Lower lobe of right lung (tissue), 2 donors: ENCODE measurements at regions not wholly inside any gene's neighbourhood (a gene's known extent, or its start where the extent isn't known, plus 50 kb on each side); places are given as distances from the start of the nearest gene placed in this dataset.

ENCODE experiments used
- ATAC-seq, 2 donors: fragments of 200-7000 bp; cut with Tn5 transposase; one replicate each; pipeline ENCODE4 v1.9.1; 2020 to 2022; ENCODE audit warnings: mild to moderate bottlenecking in 2 of 2, moderate library complexity in 2 of 2
- DNase-seq: peaks from one replicate; pipeline ENCODE4 v3.0.0-alpha.2; 2020
- H3K27ac ChIP-seq: fragments of 200-600 bp; one replicate; pipeline ENCODE4 v1.8.0; 2022
- H3K27me3 ChIP-seq: fragments of 200-600 bp; one replicate; pipeline ENCODE4 v1.8.0; 2022; ENCODE audit warnings: low read depth
- H3K36me3 ChIP-seq: fragments of 200-600 bp; one replicate; pipeline ENCODE4 v1.8.0; 2022; ENCODE audit warnings: mild to moderate bottlenecking
- H3K4me1 ChIP-seq: fragments of 200-600 bp; one replicate; pipeline ENCODE4 v1.8.0; 2022
- H3K4me3 ChIP-seq: fragments of 200-600 bp; one replicate; pipeline ENCODE4 v1.8.0; 2022; ENCODE audit warnings: mild to moderate bottlenecking
- H3K9me3 ChIP-seq: fragments of 200-600 bp; one replicate; pipeline ENCODE4 v1.8.0; 2022
- intact Hi-C: fragments of 100-400 bp; cut with DNase I; formaldehyde crosslinking; loops from one replicate; pipeline ENCODE4 v1.11.0; 2022
- TF ChIP-seq, protein P1 (sequence below): fragments of 200-600 bp; IDR thresholded peaks from one replicate; pipeline ENCODE4 v1.8.0; 2022; ENCODE audit warnings: antibody characterized with exemption, mild to moderate bottlenecking
- donor health status: DM: no; HTN: yes; CAD: no; lungs with severe emphysema.

DNA sequence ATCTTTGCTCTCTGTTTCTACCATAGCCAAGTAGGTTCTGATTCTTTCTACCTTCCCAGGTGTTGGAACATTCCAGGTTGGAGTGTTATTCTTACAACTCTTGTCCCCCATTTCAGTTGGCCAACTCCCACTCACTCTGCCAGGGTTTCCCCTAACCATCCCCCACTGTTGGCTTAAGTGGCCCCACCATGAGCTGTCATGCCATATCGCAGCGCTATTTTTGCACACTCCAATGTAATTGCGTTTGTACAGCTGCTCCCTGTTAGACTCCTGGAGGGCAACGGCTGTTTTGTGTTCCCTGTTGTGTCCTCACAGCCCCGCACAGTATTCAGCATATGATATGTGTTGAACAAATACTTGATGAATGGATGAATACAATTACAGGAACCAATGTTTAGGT lies 117.7 kb upstream of the ETS2 start:
- H3K27me3 ChIP-seq = peaks cover 8% of the 10 kb centered on the region
- TF ChIP-seq, protein P1, sequence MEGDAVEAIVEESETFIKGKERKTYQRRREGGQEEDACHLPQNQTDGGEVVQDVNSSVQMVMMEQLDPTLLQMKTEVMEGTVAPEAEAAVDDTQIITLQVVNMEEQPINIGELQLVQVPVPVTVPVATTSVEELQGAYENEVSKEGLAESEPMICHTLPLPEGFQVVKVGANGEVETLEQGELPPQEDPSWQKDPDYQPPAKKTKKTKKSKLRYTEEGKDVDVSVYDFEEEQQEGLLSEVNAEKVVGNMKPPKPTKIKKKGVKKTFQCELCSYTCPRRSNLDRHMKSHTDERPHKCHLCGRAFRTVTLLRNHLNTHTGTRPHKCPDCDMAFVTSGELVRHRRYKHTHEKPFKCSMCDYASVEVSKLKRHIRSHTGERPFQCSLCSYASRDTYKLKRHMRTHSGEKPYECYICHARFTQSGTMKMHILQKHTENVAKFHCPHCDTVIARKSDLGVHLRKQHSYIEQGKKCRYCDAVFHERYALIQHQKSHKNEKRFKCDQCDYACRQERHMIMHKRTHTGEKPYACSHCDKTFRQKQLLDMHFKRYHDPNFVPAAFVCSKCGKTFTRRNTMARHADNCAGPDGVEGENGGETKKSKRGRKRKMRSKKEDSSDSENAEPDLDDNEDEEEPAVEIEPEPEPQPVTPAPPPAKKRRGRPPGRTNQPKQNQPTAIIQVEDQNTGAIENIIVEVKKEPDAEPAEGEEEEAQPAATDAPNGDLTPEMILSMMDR = no peak
- H3K4me3 ChIP-seq = no peak overlapping the region
- no peak for ATAC-seq
- intact Hi-C loops = no loop called here
- no peaks in the 10 kb centered on the region for H3K4me1 ChIP-seq
- H3K27ac ChIP-seq = no peak overlapping the region
- no peaks in the 10 kb centered on the region for H3K9me3 ChIP-seq
- no peak for DNase-seq
- no peaks in the 10 kb centered on the region for H3K36me3 ChIP-seq

DNA sequence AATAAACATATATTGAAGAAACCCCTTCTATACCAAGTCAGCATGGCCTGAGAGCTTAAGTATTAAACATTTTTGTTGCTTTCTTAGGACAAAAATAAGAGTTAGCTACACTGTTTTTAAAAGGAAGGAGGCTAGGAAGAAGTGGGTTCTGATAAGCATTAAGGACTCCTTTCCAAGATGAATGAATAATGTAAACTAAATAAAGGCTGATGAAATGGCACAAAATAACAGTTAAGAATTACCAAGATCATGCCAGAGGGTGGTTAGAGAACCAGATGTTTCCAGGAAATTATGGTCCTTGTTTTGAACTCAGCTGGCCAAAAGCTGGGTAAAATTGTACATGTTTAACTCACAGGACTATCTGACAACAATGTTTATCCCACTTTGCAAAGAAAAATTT lies 114.1 kb upstream of the ETS2 start:
- TF ChIP-seq, protein P1 = no peak
- DNase-seq = no peak
- H3K4me1 ChIP-seq = no peaks in the 10 kb centered on the region
- H3K36me3 ChIP-seq = no peaks in the 10 kb centered on the region
- no peak for ATAC-seq
- no peak overlapping the region for H3K4me3 ChIP-seq
- H3K9me3 ChIP-seq = no peaks in the 10 kb centered on the region
- intact Hi-C loops = no loop called here
- no peak overlapping the region for H3K27ac ChIP-seq
- H3K27me3 ChIP-seq = peaks cover 4% of the 10 kb centered on the region

DNA sequence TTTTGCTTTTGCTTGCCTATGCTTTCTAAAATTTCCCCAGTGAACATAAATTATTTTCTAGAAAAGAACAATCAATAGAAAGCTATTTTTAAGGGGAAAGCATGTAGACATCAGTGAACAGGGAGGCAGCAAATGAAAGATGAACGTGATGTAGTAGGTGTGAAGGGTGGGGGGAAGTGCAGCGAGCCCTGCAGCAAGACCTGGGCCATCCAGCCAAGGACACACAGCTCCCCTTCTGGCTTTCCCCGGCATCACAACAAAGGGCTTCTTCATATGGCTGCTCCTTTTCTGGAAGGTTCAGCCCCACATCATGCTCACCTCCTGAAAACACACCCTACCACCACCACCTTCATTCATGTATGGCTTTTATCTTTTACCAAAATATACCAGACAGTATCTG lies 109.2 kb upstream of the ETS2 start:
- DNase-seq (no peak), ATAC-seq (no peak)
- Histone ChIP-seq H3K9me3 (no peaks in the 10 kb centered on the region), H3K27ac (no peak overlapping the region), H3K27me3 (peaks cover 4% of the 10 kb centered on the region), H3K4me1 (no peaks in the 10 kb centered on the region), H3K4me3 (no peak overlapping the region), H3K36me3 (no peaks in the 10 kb centered on the region)
- intact Hi-C loops = no loop called here
- TF ChIP-seq, protein P1 = no peak

DNA sequence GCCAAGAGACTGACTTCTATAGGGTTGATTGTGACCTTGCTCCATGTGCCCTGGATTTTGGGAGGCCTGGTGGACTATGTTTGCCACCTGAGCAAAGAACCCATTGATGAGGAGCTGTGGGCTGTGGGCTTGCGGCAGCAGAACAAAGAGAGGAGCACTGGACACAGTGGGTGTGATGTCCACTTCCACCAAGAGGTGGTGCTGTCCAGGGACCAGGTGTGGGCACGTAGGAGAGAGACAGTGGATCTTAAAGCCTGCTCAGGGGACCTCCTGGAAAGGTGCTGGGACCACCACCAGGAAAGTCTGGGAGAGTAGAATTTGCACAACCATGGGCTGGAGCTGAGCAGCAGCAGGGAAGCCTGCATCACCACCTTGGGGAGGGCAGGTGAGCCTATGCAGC lies 106.7 kb upstream of the ETS2 start:
- Histone ChIP-seq H3K27ac (no peak overlapping the region), H3K9me3 (no peaks in the 10 kb centered on the region), H3K4me3 (no peak overlapping the region), H3K4me1 (no peaks in the 10 kb centered on the region), H3K27me3 (no peaks in the 10 kb centered on the region), H3K36me3 (no peaks in the 10 kb centered on the region)
- TF ChIP-seq, protein P1 = no peak
- intact Hi-C loops = no loop called here
- DNase-seq (no peak), ATAC-seq (peak in 1 of 2 donors; percentile 32)

DNA sequence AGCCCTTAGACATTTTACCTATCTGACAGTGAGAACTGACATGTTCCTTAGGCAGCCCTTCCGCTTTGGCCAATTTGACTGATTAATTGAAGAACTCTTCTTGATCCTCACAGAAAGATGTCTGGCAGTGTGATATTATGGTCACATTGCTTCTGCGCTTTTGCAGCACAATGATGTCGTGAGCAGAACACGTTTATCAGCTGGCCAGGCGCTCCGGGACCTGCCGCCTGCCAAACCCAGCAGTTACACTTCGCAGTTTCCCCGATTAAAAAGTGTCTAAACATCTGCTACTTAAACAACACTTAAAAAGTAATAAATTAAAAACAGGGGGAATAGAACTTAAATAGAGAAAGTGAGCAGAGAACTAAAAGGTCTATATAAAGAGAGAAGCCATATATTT lies 103.5 kb upstream of the ETS2 start:
- ATAC-seq (no peak), DNase-seq (no peak)
- TF ChIP-seq, protein P1 = no peak
- Histone ChIP-seq H3K36me3 (no peaks in the 10 kb centered on the region), H3K9me3 (no peaks in the 10 kb centered on the region), H3K4me3 (no peak overlapping the region), H3K27ac (no peak overlapping the region), H3K27me3 (no peaks in the 10 kb centered on the region), H3K4me1 (no peaks in the 10 kb centered on the region)
- intact Hi-C loops = no loop called here

DNA sequence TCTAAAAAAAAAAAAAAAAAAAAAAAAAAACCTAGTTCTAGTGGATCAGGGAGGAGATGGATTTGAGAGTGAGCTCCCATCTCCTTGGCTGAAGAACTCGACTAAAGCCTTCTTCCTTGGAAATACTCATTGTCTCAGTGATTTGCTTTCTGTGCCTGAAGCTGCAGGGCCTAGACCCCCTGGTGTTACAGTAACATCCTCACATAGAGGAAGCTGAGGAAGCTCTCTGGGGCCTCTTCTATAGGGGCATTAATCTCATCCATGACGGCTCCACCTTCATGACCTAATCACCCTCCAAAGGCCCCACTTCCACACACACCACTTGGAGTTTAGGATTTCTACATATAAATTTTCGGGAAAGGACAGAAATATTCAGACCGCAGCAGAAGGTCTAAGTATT lies 95.9 kb upstream of the ETS2 start:
- Histone ChIP-seq H3K4me3 (no peak overlapping the region), H3K36me3 (no peaks in the 10 kb centered on the region), H3K27me3 (no peaks in the 10 kb centered on the region), H3K9me3 (no peaks in the 10 kb centered on the region), H3K4me1 (no peaks in the 10 kb centered on the region), H3K27ac (no peak overlapping the region)
- intact Hi-C loops = no loop called here
- ATAC-seq (no peak), DNase-seq (no peak)
- TF ChIP-seq, protein P1 = no peak
